Caki2 (cell line): ENCODE measurements at regions not wholly inside any gene's neighbourhood (a gene's known extent, or its start where the extent isn't known, plus 50 kb on each side); places are given as distances from the start of the nearest gene placed in this dataset.
"Not testable (repeated sequence)": the region's sequence is repeated elsewhere in the genome, so short reads cannot be mapped to it uniquely, and the experiment has no call there.

Experiments
- DNase-seq: peaks from one replicate; pipeline ENCODE4 v3.0.0-alpha.2; 2015; ENCODE audit warnings: low read depth
- in situ Hi-C: cut with HindIII; loops from 2 replicates; pipeline ENCODE4 v1.10.0; 2016; ENCODE audit warnings: low sequenced_read_pairs, low pct_unique_long_range_greater_than_20kb, mixed read lengths

DNA sequence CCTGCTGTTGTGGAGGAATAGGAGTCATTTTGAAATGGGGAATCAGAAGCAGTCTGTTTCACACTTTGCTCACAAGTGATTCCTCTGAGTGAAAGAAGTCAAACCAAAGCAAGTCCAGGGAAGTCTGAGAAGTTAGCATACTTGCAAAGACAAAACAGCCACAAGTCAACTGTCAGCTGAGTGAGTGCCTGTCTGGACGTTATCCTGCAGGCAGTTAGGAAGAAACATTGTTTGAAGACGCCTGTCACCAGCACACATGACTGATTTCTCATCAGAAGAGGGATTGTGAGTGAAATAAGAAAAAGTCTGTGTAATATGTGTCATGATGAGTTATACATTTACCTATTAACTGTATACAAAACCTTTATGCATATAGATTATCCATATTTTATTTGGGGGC is 153.5 kb downstream of the KCNRG start:
- no peak for DNase-seq
- in situ Hi-C loops, result no loop called here

DNA sequence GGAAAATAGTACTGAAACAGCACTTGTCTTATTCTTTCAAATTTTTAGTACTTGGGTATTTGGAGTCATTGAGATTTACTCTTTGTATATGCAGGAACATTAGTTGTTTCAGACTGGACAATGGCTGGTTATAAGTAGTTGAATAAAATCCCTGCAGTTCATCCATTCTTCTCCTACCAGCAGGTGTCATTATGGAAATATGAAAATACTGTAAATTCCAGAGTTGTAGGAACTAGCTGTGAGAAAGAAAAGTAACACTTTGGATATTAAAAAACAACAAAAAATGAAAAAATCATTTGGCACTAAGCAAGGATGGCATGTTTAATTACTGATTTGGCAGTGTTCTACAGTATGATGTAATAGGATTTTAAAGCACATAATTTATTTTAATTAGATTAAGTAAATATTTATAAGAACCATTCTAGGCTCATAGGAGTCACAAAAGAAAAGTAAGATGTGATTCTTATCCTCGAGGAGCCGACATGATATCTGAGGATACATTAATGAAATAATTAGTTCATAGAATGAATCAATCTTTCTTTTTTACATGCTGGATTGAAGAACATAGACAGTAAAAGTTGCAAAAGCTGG is 155.3 kb downstream of the KCNRG start:
- no peak for DNase-seq
- in situ Hi-C loops, result no loop called here

DNA sequence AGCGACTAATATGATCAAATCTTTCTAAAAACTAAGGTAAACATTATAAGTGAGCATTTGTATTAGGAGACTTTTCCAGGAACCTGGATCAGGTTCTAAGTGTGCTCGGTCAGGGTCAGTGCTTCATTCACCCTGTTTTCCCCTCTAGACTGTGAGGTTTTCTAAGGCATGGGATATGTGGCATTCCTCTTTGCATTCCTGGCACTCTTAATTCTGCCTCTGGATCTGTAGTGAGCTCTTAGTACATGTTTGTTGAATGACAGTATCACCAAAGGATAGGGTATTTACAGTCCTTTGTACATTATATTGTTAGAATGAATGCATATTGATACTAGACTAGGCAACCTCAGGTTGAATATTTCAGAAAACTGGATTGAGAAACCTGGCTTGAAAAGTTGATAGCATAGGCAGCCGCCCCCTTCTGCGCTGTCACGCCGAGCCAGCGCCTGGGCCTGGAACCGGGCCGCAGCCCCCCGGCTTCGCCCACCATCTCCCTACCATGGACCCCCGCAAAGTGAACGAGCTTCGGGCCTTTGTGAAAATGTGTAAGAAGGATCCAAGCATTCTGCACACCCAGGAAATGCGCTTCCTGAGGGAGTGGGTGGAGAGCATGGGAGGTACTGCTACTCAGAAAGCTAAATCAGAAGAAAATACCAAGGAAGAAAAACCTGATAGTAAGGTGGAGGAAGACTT is 156.5 kb downstream of the KCNRG start:
- in situ Hi-C loops, result no loop called here

DNA sequence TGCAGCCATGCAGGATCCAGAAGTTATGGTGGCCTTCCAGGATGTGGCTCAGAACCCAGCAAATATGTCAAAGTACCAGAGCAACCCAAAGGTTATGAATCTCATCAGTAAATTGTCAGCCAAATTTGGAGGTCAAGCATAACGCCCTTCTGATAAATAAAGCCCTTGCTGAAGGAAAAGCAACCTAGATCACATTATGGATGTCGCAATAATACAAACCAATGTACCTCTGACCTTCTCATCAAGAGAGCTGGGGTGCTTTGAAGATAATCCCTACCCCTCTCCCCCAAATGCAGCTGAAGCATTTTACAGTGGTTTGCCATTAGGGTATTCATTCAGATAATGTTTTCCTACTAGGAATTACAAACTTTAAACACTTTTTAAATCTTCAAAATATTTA is 157.8 kb downstream of the KCNRG start:
- in situ Hi-C loops, result not testable (repeated sequence)

More for the DNA sequence above, 156.5 kb downstream of the KCNRG start:
- DNase-seq, result no peak

DNA sequence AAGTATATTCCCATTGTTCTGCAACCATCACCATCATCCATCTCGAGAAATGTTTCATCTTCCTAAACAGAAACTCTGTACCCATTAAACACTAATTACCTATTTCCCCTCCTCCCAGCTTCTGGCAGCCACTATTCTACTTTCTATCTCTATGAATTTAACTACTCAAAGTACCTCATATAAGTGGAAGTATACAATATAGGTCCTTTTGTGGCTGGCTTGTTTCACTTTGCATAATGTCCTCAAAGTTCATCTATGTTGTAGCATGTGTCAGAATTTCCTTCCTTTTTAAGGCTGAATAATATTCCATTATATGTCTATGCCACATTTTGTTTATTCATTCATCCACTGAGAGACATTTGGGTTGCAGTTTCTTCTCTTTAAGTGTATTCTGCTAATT is 159.4 kb downstream of the KCNRG start:
- in situ Hi-C loops, result no loop called here
- DNase-seq, result no peak

More for the DNA sequence above, 157.8 kb downstream of the KCNRG start:
- DNase-seq, result not testable (repeated sequence)

DNA sequence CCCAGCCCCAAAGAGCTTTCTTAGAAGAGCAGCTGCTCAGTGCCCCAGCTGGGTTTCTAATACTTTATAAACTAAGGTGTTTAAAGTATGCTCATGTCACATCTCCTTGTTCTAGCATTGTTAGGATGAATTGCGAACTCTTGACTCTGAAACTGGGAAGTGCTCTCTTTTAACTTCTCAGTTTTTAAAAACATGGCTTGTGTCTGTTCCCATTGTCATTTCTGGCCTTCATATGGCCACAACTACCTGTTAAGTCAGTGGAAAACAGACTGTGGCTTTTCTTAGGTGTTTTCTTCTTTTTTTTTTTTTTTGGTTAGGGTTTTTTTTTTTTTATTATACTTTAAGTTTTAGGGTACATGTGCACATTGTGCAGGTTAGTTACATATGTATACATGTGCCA is 164.7 kb downstream of the KCNRG start:
- in situ Hi-C loops, result no loop called here
- DNase-seq, result no peak

DNA sequence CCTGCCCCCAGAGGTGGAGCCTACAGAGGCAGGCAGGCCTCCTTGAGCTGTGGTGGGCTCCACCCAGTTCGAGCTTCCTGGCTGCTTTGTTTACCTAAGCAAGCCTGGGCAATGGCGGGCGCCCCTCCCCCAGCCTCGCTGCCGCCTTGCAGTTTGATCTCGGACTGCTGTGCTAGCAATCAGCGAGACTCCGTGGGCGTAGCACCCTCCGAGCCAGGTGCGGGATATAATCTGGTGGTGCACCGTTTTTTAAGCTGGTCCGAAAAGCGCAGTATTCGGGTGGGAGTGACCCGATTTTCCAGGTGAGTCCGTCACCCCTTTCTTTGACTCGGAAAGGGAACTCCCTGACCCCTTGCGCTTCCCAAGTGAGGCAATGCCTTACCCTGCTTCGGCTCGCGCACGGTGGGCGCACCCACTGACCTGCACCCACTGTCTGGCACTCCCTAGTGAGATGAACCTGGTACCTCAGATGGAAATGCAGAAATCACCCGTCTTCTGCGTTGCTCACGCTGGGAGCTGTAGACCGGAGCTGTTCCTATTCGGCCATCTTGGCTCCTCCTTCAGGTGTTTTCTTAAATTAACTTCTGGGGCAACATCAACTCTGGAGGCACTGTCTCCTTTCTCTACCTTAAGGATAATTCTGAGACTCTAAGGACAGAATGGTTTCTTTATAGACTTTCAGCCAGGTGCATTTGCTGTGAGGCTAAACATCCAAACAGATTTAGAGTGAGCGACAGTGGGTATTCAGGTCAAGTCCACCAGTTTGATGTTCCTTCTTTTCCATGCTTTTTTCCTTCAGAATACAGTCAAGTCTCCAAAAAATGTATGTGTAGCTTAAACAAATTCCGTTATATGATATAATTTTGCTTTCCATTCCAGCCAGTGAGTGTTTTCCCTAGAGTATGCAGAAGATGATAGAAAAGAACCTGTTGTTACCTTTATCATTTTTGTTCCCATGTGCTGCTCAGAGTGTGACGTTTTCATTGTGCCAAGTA is 170.8 kb downstream of the KCNRG start:
- in situ Hi-C loops, result not testable (repeated sequence)
- peak; percentile 7 for DNase-seq

DNA sequence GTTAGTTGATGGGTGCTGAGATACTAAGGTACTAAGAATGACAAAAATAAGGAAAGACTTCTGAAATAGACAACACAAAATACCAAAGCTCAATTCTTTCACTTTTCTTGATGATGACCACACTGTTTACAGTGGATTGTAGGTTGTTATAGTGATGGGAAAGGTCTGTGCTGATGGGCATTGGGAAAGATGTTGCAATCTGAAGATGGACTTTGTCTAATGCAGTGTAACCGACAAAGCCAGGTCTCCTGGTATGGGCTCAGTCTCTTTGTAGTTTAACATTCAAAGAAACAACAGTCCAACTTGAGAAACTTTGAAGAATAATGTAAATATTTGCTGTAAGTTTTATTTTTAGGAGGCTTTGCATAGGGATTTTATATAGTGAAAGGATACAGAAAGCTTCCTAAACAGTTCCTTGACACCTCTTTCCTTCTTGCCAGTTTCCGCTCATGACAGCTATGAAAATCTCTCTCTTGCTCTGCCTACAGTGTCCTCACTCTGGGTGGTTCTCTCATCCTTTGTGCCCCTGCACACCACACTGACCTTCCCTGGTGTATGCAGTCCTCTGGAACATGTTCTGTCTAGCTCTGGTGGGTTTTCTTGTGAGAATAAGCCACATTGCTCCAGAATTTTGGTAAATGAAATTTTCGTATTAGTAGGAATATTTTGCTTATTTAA is 172.2 kb downstream of the KCNRG start:
- no peak for DNase-seq
- in situ Hi-C loops, result no loop called here

DNA sequence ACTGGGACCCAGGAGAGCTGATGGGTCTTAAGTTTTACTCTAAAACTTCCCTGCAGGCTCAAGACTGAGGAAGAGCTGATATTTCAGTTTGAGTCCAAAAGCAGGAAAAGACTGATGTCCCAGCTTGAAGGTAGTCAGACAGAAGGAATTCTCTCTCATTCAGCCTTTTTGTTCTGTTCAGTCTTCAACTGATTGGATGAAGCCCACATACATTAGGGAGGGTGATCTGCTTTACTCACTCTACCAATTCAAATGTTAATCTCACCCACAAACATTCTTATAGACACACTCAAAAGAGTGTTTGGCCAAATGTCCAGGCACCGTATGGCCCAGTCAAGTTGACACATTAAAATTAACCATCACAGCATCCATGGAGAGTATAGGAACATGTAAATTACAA is 173.5 kb downstream of the KCNRG start:
- in situ Hi-C loops, result no loop called here
- DNase-seq, result no peak

DNA sequence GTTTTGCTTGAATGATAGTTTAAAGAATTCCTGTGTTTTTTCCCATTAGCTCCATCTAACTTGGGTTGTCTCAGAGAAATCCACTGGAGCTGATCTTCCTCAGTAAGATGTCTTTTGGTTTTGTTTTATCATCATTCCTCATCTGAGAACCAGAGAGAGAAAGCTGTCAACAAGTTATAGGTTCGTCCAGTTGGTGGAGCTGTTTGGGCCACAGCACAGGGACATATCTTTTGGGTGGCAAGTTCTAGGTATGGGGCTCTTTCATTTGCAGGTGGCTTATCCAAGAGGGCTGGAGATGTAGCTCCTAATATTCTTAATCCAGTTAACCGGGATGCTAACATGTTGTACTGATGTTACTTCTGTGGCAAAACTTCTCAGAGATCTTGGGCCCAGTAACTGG is 174.2 kb downstream of the KCNRG start:
- no peak for DNase-seq
- in situ Hi-C loops, result no loop called here

DNA sequence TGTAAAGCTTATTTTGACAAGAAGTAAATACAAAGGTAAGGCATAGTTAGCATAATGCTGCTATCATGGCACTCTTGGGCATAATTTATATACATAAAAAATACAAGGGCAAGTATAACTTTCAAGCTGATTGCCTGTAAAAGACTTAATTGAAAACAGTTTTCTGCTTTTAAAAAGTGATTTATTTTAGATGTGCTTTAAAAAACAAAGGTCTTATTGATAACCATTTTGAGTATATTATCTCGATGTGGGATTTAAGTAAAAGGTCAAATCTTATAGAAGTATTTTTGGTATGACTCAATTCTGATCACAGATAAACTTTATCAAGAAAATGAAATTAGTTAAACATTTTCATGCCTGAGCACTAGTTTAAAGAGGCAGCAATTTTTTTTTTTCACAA is 175.8 kb downstream of the KCNRG start:
- no peak for DNase-seq
- in situ Hi-C loops, result no loop called here

DNA sequence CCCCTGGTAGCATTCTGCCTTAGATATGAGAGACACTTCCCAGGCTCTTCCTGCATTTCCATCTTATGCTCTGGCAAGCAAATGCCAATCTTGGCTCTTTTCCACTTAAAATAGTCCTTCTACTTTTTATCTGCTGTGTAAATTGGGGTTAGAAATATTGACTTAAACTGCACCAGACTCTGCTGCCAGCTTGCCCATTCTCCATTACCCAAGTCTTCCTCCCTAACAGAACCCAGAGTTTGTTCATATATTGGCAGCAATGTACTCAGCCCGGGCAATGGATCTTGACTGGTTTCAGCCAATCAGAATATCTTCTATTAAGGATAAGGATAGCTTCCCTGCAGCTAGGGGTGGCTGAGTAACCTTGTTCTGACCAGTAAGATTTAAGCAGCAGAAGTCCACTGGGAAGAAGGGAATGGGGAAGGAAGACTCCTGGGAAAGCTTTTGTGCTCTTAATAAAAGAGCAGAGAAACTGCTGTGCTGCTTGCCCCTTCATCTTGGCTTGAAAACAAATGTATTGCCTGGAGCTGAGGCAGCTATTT is 177.1 kb downstream of the KCNRG start:
- in situ Hi-C loops, result no loop called here

DNA sequence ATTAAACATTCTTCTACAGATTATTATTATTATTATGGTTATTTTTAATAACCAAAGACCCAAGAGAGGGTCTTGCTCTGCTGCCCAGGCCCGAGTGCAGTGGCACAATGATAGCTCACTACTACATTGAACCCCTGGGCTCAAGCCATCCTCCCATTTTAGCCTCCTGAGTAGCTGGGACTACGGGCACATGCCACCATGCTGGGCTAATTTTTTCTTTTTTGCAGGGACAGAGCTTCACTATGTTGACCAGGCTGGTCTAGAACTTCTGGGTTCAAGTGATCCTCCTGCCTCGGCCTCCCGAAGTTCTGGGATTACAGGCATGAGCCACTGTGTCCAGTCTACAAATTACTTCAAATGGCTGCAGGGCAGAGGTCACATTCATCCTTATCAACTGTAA is 179.8 kb downstream of the KCNRG start:
- in situ Hi-C loops, result no loop called here
- no peak for DNase-seq

More for the DNA sequence above, 177.1 kb downstream of the KCNRG start:
- no peak for DNase-seq

DNA sequence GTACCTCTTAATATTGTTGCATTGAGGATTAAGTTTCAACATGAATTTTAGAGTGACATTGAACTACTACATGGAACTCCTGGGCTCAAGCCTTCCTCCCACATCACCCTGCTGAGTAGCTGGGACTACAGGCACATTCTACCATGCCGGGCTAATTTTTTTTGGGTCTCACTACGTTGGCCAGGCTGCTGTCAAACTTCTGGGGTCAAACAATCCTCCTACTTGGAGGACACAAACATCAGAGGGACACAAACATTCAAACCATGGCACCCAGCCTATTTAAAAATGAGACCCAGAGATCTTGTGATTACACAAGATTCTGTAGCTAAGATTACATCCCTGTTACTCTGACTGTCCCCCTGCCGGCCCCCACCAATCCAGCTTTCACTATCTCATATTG is 180.9 kb downstream of the KCNRG start:
- no peak for DNase-seq
- in situ Hi-C loops, result no loop called here

DNA sequence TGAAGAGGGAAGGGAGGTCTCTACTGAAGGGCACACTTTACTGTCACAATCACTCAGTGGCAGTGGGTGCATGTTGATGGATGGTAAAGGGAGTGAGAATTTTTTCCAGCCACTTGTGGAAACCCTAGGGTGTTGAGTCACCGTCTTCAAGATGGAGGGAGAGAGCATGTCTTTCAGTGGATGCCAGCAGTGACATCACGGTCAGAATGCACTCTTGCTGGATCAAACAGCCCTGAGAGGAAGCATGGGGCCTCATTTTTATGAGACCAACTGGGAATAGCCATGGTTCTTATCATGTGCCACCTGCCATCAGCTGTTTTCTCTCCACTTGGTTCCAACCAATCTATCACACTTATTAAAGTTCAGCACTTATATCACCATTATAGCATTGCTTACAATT is 182.5 kb downstream of the KCNRG start:
- DNase-seq, result no peak
- in situ Hi-C loops, result no loop called here

DNA sequence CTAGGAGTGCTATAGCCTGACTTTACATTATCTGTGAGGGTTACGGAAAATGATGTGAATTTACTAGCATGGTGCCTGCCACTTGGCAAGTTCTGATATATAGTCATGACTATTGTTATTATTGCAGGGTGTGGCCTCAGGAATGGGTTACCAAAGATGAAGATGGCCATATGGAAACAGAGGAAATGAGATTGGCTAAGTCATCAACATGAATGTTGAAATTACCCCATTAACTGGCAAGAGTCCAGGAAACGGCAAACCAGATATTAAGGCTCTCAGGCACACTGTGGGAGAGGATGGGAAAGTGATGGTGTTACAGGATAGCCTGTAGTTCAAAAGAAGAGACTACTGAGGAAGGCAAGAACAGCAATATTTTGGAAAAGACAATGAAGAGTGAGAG is 183.3 kb downstream of the KCNRG start:
- in situ Hi-C loops, result no loop called here
- no peak for DNase-seq

DNA sequence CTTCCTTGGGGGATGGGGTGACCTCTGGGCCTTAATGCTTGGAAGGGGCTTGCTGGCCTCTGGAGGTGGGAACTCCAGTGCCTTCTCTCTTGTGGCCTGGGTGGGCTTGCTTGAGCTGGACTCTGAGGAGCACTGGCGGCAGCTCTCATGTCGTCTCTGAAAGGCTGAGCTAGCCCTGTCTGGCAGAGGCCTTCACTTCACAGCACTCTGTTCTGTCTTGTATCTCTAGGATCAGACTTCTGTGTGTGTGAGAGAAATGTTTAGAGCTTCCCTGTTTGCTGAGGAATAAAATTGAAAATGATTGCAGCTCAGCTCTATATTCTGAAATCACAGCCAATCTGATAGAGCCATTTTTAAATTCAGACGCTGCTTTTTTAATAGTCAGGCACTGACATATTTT is 185.3 kb downstream of the KCNRG start:
- in situ Hi-C loops, result no loop called here

DNA sequence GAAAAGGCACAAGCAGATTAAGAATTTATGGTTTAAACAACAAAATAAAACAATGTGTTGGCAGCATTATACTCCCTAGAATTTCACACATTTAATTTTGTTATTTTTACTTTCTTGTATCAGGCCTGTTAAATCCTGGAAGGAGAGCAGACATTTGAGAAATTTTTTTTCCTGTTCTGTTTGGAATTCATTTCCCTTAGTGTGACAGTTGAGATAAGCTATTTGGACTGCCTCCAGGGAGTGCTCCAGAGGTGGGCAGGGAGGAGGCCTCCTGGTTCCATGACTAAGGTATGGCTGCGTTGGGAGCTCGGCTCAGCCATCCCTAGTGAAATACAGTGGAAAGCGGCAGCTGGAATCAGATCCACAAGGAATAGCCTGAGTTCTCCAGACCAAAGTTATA is 185.7 kb downstream of the KCNRG start:
- in situ Hi-C loops, result no loop called here
- no peak for DNase-seq

More for the DNA sequence above, 185.3 kb downstream of the KCNRG start:
- DNase-seq, result no peak
